IMR-90 (cell line): ENCODE measurements at regions not wholly inside any gene's neighbourhood (a gene's known extent, or its start where the extent isn't known, plus 50 kb on each side); places are given as distances from the start of the nearest gene placed in this dataset.
"Not testable (repeated sequence)": the region's sequence is repeated elsewhere in the genome, so short reads cannot be mapped to it uniquely, and the experiment has no call there.

Experiments used
- ATAC-seq: fragments of 200-7000 bp; cut with Tn5 transposase; 2 replicates; pipeline ENCODE4 v1.9.1; 2020; ENCODE audit warnings: low read depth, mild to moderate bottlenecking, moderate library complexity
- BruUV-seq: library from RNA; stranded (reverse); fragments of 400-500 nt; replicated peaks from 2 replicates; lab custom pipeline; 2021; lab: Mats Ljungman, UMichigan
- CTCF ChIA-PET: fragments of 300-600 bp; formaldehyde crosslinking; extraction: SDS; loops from one replicate; lab custom pipeline; 2021; ENCODE audit warnings: antibody characterized with exemption; lab: Yijun Ruan, JAX
- POLR2A ChIA-PET: fragments of 300-600 bp; sonication (Branson Sonifier 250); formaldehyde crosslinking; loops from one replicate; lab custom pipeline; 2022; ENCODE audit warnings: antibody characterized with exemption; ENCODE audit not compliant: unreplicated experiment; lab: Charles Lee
- DNase-seq: peaks from one replicate; pipeline ENCODE4 v3.0.0; 2013
- H2AFZ ChIP-seq: replicated peaks from 2 replicates; pipeline ENCODE3; 2013; ENCODE audit warnings: low read length, mild to moderate bottlenecking; ENCODE audit not compliant: poor library complexity
- H2AK5ac ChIP-seq: 2 replicates; pipeline ENCODE4 v1.6.1; 2013; ENCODE audit warnings: low read depth, low read length, inconsistent platforms
- H2AK9ac ChIP-seq: replicated peaks from 2 replicates; pipeline ENCODE3; 2013; ENCODE audit warnings: mild to moderate bottlenecking, low read depth, low read length, moderate library complexity; ENCODE audit not compliant: poor library complexity
- H2BK120ac ChIP-seq: 2 replicates; pipeline ENCODE4 v1.6.1; 2013; ENCODE audit warnings: low read depth, low read length, inconsistent platforms
- H2BK15ac ChIP-seq: 3 replicates; pipeline ENCODE4 v1.6.1; 2013; ENCODE audit warnings: low read depth, low read length, inconsistent platforms
- H2BK20ac ChIP-seq: 2 replicates; pipeline ENCODE4 v1.6.1; 2013; ENCODE audit warnings: low read depth, mild to moderate bottlenecking, inconsistent platforms, low read length, moderate library complexity
- H2BK5ac ChIP-seq: 2 replicates; pipeline ENCODE4 v1.6.1; 2013; ENCODE audit warnings: mild to moderate bottlenecking, low read depth, low read length, inconsistent platforms; ENCODE audit not compliant: poor library complexity, severe bottlenecking
- H3K14ac ChIP-seq: replicated peaks from 2 replicates; pipeline ENCODE4 v1.6.1; 2013; ENCODE audit warnings: low read depth, low read length, inconsistent platforms
- H3K18ac ChIP-seq: 2 replicates; pipeline ENCODE4 v1.6.1; 2013; ENCODE audit warnings: low read depth, low read length, control low read depth
- H3K23ac ChIP-seq: 2 replicates; pipeline ENCODE4 v1.6.1; 2013; ENCODE audit warnings: low read depth, low read length, inconsistent platforms
- H3K27ac ChIP-seq: 2 replicates; pipeline ENCODE4 v1.5.1; 2013; ENCODE audit warnings: mild to moderate bottlenecking, control low read depth, low read length; ENCODE audit not compliant: insufficient read depth
- H3K27me3 ChIP-seq: 2 replicates; pipeline ENCODE4 v1.6.1; 2013; ENCODE audit warnings: low read length; ENCODE audit not compliant: control insufficient read depth, insufficient read depth
- H3K36me3 ChIP-seq: 2 replicates; pipeline ENCODE4 v1.6.1; 2013; ENCODE audit warnings: low read length, mixed read lengths; ENCODE audit not compliant: control insufficient read depth, insufficient read depth
- H3K4ac ChIP-seq: 2 replicates; pipeline ENCODE4 v1.6.1; 2013; ENCODE audit warnings: low read depth, low read length, inconsistent platforms
- H3K4me1 ChIP-seq: 2 replicates; pipeline ENCODE4 v1.6.1; 2013; ENCODE audit warnings: low read length, mixed read lengths; ENCODE audit not compliant: control insufficient read depth, insufficient read depth
- H3K4me2 ChIP-seq: 2 replicates; pipeline ENCODE4 v1.6.1; 2013; ENCODE audit warnings: low read depth, mild to moderate bottlenecking, control low read depth, low read length, moderate library complexity
- H3K4me3 ChIP-seq: 2 replicates; pipeline ENCODE4 v1.5.1; 2013; ENCODE audit warnings: low read depth, mild to moderate bottlenecking, control low read depth, low read length, moderate library complexity; ENCODE audit not compliant: insufficient read depth
- H3K56ac ChIP-seq: 2 replicates; pipeline ENCODE4 v1.6.1; 2013; ENCODE audit warnings: low read length, inconsistent platforms; ENCODE audit not compliant: insufficient read depth; ENCODE audit errors: extremely low read depth
- H3K79me1 ChIP-seq, 2 experiments: 2 replicates each; pipeline ENCODE4 v1.6.1; 2013; ENCODE audit warnings: low read length in 2 of 2, inconsistent platforms in 1 of 2, low read depth in 1 of 2
- H3K9ac ChIP-seq: 2 replicates; pipeline ENCODE4 v1.6.1; 2013; ENCODE audit warnings: low read depth, low read length, control low read depth
- H3K9me1 ChIP-seq: 2 replicates; pipeline ENCODE4 v1.6.1; 2013; ENCODE audit warnings: low read length, inconsistent platforms; ENCODE audit not compliant: insufficient read depth
- H3K9me3 ChIP-seq: 2 replicates; pipeline ENCODE4 v1.6.1; 2013; ENCODE audit warnings: low read length; ENCODE audit not compliant: control insufficient read depth, insufficient read depth
- H4K20me1 ChIP-seq: 2 replicates; pipeline ENCODE4 v1.6.1; 2013; ENCODE audit warnings: low read length, inconsistent platforms; ENCODE audit not compliant: insufficient read depth
- H4K5ac ChIP-seq: 2 replicates; pipeline ENCODE4 v1.6.1; 2013; ENCODE audit warnings: mild to moderate bottlenecking, low read depth, low read length, control low read depth
- H4K8ac ChIP-seq, 2 experiments: 2 replicates each; pipeline ENCODE4 v1.6.1; 2013; ENCODE audit warnings: low read depth in 2 of 2, low read length in 2 of 2, control low read depth in 1 of 2, inconsistent platforms in 1 of 2
- H4K91ac ChIP-seq: 2 replicates; pipeline ENCODE4 v1.6.1; 2013; ENCODE audit warnings: low read depth, low read length, inconsistent platforms; ENCODE audit not compliant: insufficient read depth
- CTCF ChIP-seq: conservative IDR thresholded peaks from 2 replicates; pipeline ENCODE4 v1.5.1; 2012; ENCODE audit warnings: mild to moderate bottlenecking, low read depth, low read length, improper control_type of control experiment
- WGBS, 2 experiments: methylation state at CpG; one replicate each; pipeline versions ENCODE4 v1.1.5 to v1.1.7; 2013; ENCODE audit warnings: missing lambda C conversion rate in 2 of 2; ENCODE audit not compliant: insufficient read length in 1 of 2; ENCODE audit errors: extremely low coverage in 2 of 2; 5-methylcytosine and 5-hydroxymethylcytosine counted together
- dilution Hi-C: fragments of 300-500 bp; cut with HindIII; formaldehyde crosslinking; loops from one replicate; pipeline ENCODE4 v1.14.3; 2018; ENCODE audit warnings: low sequenced_read_pairs; ENCODE audit not compliant: unreplicated experiment
- in situ Hi-C: fragments of 300-500 bp; cut with MboI; formaldehyde crosslinking; loops from 3 replicates; pipeline ENCODE4 v1.14.3; 2019; ENCODE audit warnings: low sequenced_read_pairs, inconsistent platforms, mixed read lengths
- intact Hi-C: fragments of 100-400 bp; cut with micrococcal nuclease; formaldehyde crosslinking; loops from 2 replicates; pipeline ENCODE4 v1.10.0; 2022

DNA sequence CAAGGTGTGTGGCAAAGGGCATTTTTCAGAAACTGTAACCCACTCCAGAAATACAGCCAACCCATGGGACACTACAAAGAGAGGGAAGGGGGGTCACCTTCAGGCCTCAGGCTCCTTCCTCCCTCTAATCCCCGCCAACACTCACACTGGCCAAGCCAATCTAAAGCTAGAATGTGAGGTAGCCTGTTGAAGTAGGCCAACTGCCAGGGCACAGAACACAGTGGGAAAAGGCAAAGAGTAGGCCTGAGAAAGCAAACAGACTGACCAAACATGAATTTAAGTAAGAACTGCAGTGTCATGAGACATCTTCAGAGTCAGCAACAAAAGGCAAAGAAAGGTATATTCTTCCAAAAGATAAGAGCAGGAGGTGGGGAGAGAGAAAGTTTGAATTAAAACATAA is 289.0 kb downstream of the HNRNPD start:
- no TSS peak for BruUV-seq
- Histone ChIP-seq H3K36me3 (no peaks in the 10 kb centered on the region), H3K23ac (no peak overlapping the region), H3K4me3 (no peak overlapping the region), H3K27ac (no peak overlapping the region), H2BK120ac (no peak overlapping the region), H4K91ac (no peak overlapping the region), H3K18ac (no peak overlapping the region), H2AK5ac (no peak overlapping the region), H4K8ac (no peak overlapping the region), H3K9me3 (no peaks in the 10 kb centered on the region), H2BK15ac (no peak overlapping the region), H3K27me3 (no peaks in the 10 kb centered on the region), H3K9ac (no peak overlapping the region), H2AK9ac (no peak overlapping the region), H3K79me1 (no peaks in the 10 kb centered on the region), H3K4me2 (no peak overlapping the region), H2AFZ (no peak overlapping the region), H3K4me1 (no peaks in the 10 kb centered on the region), H4K5ac (no peak overlapping the region), H2BK20ac (no peak overlapping the region), H4K20me1 (no peaks in the 10 kb centered on the region), H3K9me1 (no peaks in the 10 kb centered on the region), H3K4ac (no peak overlapping the region), H2BK5ac (no peak overlapping the region), H3K14ac (no peak overlapping the region), H3K56ac (no peak overlapping the region)
- TF ChIP-seq CTCF: no peak
- ChIA-PET CTCF (interaction anchor here (0.7 kb wide), 1 partner anchor 176 kb away, joined by 3 read pairs; no protein-coding TSS in a partner anchor), POLR2A (no interaction called here)
- no CpG with 5 or more reads among the region's 1 CpG for WGBS, 2 experiments
- dilution Hi-C loops: no loop called here
- no peak for DNase-seq
- no peak for ATAC-seq
- intact Hi-C loops: no loop called here
- in situ Hi-C loops: no loop called here

DNA sequence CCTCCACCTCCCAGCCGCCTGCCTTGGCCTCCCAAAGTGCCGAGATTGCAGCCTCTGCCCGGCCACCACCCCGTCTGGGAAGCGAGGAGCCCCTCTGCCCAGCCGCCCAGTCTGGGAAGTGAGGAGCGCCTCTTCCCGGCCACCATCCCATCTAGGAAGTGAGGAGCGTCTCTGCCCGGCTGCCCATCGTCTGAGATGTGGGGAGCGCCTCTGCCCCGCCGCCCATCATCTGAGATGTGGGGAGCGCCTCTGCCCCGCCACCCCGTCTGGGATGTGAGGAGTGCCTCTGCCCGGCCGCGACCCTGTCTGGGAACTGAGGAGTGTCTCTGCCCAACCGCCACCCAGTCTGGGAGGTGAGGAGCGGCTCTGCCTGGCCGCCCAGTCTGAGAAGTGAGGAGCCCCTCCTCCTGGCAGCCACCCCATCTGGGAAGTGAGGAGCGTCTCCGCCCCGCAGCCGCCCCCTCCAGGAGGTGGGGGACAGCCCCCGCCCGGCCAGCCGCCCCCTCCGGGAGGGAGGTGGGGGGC is 296.3 kb downstream of the HNRNPD start:
- H3K4me2 ChIP-seq, H2BK20ac ChIP-seq, H3K18ac ChIP-seq, H3K27ac ChIP-seq, H3K27me3 ChIP-seq, intact Hi-C loops, H4K91ac ChIP-seq, H3K23ac ChIP-seq, H2AFZ ChIP-seq, H3K4ac ChIP-seq, H3K36me3 ChIP-seq, CTCF ChIA-PET, H3K9me1 ChIP-seq, H3K79me1 ChIP-seq, POLR2A ChIA-PET, H2BK5ac ChIP-seq, H3K56ac ChIP-seq, H2AK9ac ChIP-seq, H2AK5ac ChIP-seq, H3K4me3 ChIP-seq, in situ Hi-C loops, H3K9me3 ChIP-seq, H3K4me1 ChIP-seq, BruUV-seq, H4K8ac ChIP-seq, H4K5ac ChIP-seq, DNase-seq, H2BK120ac ChIP-seq, H3K9ac ChIP-seq, dilution Hi-C loops, H3K14ac ChIP-seq, H2BK15ac ChIP-seq, H4K20me1 ChIP-seq, ATAC-seq: not testable (repeated sequence)
- 75% methylated on average over 11 of the region's 31 CpGs; no CpG with 5 or more reads in 1 of the 2 experiments for WGBS, 2 experiments
